Right lobe of liver (tissue), 4 donors: ENCODE measurements at regions not wholly inside any gene's neighbourhood (a gene's known extent, or its start where the extent isn't known, plus 50 kb on each side); places are given as distances from the start of the nearest gene placed in this dataset.
"Not testable (repeated sequence)": the region's sequence is repeated elsewhere in the genome, so short reads cannot be mapped to it uniquely, and the experiment has no call there.

Experiments
- POLR2A ChIP-seq: fragments of 450-650 bp; IDR thresholded peaks from one replicate; pipeline ENCODE4 v1.6.1; 2017; ENCODE audit warnings: antibody characterized with exemption, mild to moderate bottlenecking
- TF ChIP-seq, protein P1 (sequence below), 4 donors: fragments of 200-600 bp in 3 of 4; fragments of 450-650 bp in 1 of 4; IDR thresholded peaks; one replicate each; pipeline versions ENCODE4 v1.5.1 to v1.8.0; 2016 to 2022; ENCODE audit warnings: antibody characterized with exemption in 4 of 4, mild to moderate bottlenecking in 2 of 4
- donor health status: DM: no; HTN: no; CAD: no.
- donor health status: DM: no; HTN: no; CAD: no.
- donor health status: DM: no; HTN: yes; CAD: no.

DNA sequence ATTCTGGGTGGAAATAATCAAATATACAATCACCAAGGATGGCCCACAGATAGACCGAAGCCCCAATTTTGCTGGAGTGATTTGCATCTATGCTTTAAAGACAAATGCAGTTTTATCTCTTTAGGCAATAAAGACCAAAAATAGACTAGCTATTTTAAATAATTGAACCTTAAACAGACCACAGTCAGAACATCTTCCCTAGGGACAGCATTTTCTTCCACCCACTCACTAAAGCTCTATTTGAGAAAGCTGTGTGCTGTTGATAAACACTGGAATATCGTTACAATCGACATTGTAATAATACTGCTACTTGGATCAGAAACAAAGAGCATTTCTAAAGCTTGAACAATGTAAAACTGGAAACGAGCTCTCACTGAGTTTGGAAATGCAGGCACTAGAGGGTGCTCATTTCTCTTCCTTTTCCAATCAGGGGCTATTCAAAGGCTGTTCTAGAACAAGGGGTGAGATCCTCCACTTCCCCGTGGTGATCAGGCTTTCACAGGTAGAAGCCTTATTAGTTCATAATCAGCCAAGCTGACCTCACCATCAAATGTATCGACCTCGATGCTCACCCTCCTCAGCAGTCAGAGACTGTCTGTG, 209.3 kb upstream of the PRSS58 start:
- TF ChIP-seq POLR2A = not testable (repeated sequence)
- TF ChIP-seq, protein P1, sequence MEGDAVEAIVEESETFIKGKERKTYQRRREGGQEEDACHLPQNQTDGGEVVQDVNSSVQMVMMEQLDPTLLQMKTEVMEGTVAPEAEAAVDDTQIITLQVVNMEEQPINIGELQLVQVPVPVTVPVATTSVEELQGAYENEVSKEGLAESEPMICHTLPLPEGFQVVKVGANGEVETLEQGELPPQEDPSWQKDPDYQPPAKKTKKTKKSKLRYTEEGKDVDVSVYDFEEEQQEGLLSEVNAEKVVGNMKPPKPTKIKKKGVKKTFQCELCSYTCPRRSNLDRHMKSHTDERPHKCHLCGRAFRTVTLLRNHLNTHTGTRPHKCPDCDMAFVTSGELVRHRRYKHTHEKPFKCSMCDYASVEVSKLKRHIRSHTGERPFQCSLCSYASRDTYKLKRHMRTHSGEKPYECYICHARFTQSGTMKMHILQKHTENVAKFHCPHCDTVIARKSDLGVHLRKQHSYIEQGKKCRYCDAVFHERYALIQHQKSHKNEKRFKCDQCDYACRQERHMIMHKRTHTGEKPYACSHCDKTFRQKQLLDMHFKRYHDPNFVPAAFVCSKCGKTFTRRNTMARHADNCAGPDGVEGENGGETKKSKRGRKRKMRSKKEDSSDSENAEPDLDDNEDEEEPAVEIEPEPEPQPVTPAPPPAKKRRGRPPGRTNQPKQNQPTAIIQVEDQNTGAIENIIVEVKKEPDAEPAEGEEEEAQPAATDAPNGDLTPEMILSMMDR (IDR thresholded peaks at IDR 0.05) = not testable (repeated sequence)
